GM12874 (cell line): ENCODE measurements at regions not wholly inside any gene's neighbourhood (a gene's known extent, or its start where the extent isn't known, plus 50 kb on each side); places are given as distances from the start of the nearest gene placed in this dataset.

Experiments used
- CTCF ChIP-seq: IDR thresholded peaks from 2 replicates; pipeline ENCODE4 v1.5.1; 2011; ENCODE audit warnings: low read depth, mild to moderate bottlenecking, control low read depth, low read length, moderate library complexity; ENCODE audit not compliant: insufficient read depth

DNA sequence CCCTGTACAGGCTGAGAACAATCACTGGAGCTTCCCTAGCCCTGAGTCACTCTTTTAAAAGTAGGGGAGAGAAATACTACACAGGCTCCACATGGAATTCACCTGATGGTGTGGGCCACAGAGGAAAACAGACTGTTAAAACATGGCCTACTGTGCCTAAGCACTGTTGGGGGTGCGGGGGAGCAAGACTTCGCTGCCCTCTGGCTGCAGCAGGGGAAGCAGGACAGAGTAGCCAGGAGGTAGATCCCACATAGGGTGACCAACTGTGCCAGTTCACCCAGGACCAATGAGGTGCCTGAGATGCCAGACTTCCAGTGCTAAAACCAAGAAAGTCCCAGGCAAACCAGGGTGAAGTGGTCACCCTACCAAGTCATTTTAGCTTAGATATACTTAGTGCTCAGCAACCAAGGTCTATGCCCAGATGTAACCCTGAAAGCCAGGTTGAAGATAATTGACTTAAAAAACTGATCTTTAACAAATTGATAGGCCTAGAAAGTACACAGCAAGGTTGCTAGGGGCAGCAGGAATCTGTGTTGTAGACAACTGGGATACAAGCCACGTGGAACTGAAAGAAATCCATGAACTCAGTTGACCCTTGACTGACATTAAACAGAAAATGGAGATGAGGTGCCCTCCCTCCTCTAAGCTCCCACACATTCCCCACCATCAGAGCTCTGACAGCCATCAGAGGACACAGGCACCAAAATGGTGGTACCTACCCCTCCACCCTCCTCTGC is 344.2 kb upstream of the PPP2R3A start:
- no peak for TF ChIP-seq CTCF

DNA sequence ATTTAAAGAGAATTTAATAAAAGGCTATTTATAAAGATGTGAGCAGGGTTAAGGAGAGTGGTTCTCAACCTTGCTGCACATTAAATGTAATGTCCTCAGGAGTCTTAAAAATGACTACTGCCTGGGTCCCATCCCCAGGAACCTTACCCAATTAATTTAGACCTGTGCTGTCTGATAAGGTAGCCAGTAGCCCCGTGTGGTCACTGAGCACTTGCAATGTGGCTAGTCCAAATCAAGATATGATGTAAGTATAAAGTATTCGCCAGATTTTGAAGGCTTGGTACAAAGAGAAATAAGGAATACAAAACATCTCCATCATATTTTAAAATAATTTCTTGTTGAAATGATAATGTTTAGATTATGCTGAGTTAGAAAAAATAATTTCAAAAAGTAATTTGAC is 343.3 kb upstream of the PPP2R3A start:
- no peak for TF ChIP-seq CTCF

DNA sequence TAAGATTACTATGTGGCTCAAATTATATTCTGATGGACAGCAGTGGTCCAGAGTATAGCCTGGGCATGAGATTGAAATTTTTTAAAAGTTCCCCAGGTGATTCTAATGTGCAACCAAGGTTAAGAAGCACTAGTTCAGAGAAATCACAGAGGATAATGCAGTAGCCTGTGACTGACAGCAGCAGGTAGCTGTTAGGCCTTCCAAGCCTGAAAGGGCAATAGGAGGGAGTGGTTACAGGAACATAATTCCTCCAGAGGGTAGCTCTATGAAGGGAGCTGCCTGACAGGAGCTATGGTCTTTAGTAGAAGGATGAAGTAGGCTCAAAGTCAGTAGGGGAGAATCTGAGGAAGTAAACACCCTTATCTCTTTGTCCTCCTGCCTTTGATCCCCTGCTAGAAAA is 342.9 kb upstream of the PPP2R3A start:
- TF ChIP-seq CTCF = no peak

DNA sequence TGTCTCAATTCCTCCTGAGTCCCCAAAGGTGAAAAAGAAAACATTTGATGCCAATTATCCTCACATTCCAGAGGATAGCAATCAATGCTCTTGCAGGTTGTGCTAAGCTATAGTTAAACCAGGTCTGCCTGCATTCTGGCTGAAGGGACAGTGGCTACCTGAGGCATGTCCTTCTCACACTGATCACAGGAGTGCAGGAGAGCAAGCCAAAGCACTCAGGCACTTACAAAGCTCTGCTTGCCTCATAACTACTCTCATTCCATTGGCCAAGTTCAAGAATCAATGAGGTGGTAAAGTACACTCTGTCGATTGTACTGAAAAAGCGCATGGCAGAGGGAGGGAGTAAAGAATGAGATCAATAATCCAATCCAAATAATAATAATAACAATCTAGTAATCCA is 342.0 kb upstream of the PPP2R3A start:
- no peak for TF ChIP-seq CTCF

- TF ChIP-seq CTCF = no peak
Observed at GRCh38 chr3:135627057-135627456, 338.5 kb upstream of the PPP2R3A start.

- TF ChIP-seq CTCF = no peak
Observed at GRCh38 chr3:135629701-135630408, 335.7 kb upstream of the PPP2R3A start.

GRCh38 chr3:135632556-135633065 is 332.9 kb upstream of the PPP2R3A start:
- TF ChIP-seq CTCF = no peak
